ENCODE measurements at regions not wholly inside any gene's neighbourhood (a gene's known extent, or its start where the extent isn't known, plus 50 kb on each side); places are given as distances from the start of the nearest gene placed in this dataset.

- no peak for TF ChIP-seq CTCF (IDR thresholded peaks at IDR 0.05)
- TF ChIP-seq POLR2A (IDR thresholded peaks at IDR 0.05), result no peak
These were observed 58.7 kb upstream of the ZC3H12A start for GRCh38 chr1:37415611-37416244.

Data from testis (tissue), 2 donors.